OCI-LY3 (cell line): ENCODE measurements at regions not wholly inside any gene's neighbourhood (a gene's known extent, or its start where the extent isn't known, plus 50 kb on each side); places are given as distances from the start of the nearest gene placed in this dataset.

ENCODE experiments used
- EZH2phosphoT487 ChIP-seq: fragments of 200-600 bp; shearing (Covaris generic); IDR thresholded peaks from 2 replicates; pipeline ENCODE4 v1.6.1; 2018; ENCODE audit warnings: antibody characterized with exemption, mixed run types, low read depth
- TF ChIP-seq, protein P1 (sequence below): fragments of 200-600, 300-600 bp; sonication (generic); IDR thresholded peaks from 2 replicates; pipeline ENCODE4 v1.5.1; 2014; ENCODE audit warnings: antibody characterized with exemption, low read length, low read depth

DNA sequence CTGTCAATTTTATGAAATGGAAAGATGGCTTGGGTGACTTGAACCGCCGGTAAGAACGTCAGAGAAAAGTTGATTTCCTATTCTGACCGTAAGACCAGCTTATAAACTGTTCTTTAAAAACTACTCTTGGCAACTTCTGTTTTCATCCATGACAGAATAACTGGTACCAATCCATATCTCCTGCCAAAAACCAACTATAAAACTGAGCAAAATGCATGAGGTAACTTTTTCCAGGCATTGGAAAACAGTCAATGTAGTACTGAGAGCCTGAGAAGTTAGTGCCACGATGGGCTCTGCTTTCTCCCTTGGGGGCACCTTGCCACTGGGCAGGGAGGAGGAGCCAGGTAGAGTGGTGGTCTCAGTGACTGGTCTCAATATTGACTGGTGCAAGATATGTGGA lies 615.2 kb upstream of the TBL1XR1 start:
- TF ChIP-seq, protein P1, sequence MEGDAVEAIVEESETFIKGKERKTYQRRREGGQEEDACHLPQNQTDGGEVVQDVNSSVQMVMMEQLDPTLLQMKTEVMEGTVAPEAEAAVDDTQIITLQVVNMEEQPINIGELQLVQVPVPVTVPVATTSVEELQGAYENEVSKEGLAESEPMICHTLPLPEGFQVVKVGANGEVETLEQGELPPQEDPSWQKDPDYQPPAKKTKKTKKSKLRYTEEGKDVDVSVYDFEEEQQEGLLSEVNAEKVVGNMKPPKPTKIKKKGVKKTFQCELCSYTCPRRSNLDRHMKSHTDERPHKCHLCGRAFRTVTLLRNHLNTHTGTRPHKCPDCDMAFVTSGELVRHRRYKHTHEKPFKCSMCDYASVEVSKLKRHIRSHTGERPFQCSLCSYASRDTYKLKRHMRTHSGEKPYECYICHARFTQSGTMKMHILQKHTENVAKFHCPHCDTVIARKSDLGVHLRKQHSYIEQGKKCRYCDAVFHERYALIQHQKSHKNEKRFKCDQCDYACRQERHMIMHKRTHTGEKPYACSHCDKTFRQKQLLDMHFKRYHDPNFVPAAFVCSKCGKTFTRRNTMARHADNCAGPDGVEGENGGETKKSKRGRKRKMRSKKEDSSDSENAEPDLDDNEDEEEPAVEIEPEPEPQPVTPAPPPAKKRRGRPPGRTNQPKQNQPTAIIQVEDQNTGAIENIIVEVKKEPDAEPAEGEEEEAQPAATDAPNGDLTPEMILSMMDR, result no peak
- TF ChIP-seq EZH2phosphoT487, result no peak
